ENCODE measurements at regions not wholly inside any gene's neighbourhood (a gene's known extent, or its start where the extent isn't known, plus 50 kb on each side); places are given as distances from the start of the nearest gene placed in this dataset.

DNA sequence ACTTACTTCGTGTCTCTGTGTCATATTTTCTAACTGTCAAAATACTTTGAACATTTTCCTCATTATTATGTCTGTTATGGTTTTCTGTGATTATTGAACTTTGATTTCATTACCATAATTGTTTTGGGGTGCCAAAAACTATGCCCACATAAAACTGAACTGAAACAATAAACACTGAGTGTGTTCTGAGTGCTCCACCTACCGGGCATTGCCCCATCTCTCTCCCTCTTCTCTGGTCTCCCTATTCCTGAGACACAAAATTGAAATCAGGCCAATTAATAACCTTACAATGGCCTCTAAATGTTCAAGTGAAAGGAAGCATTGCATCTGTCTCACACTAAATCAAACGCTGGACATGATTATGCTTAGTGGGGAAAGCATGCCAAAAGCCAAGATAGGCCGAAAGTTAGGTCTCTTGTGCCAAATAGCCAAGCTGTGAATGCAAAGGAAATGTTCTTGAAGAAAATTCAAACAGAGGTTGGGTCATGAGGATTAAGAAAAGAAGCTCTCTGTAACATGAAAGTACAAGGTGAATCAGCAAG lies 972.3 kb downstream of the PCDH7 start:
- no peaks in the 10 kb centered on the region for H3K9me3 ChIP-seq (ENCODE audit: insufficient read depth in 2 of 2, low read depth in 1 of 2, low read length in 1 of 2)
- DNase-seq (ENCODE audit: low read depth in 1 of 2, low spot score in 2 of 2) (no peak), FAIRE-seq (no peak)
- no peak overlapping the region for H2AFZ ChIP-seq (ENCODE audit: low read length)
- no peak overlapping the region for H2BK5ac ChIP-seq (ENCODE audit: low read depth, low read length)
- no peak overlapping the region for H2BK120ac ChIP-seq (replicated peaks; ENCODE audit: low read depth, low read length)
- no peaks in the 10 kb centered on the region for H3K79me1 ChIP-seq (ENCODE audit: low read depth, low read length)
- H4K91ac ChIP-seq (replicated peaks; ENCODE audit: insufficient read length, low read length), result no peak overlapping the region
- POLR2A ChIA-PET (ENCODE audit: partially characterized antibody), result no interaction called here
- H3K4me1 ChIP-seq (replicated peaks in 1 of 4; ENCODE audit: control insufficient read depth in 3 of 4, insufficient read depth in 4 of 4, low read length in 3 of 4), result no peaks in the 10 kb centered on the region
- no peak overlapping the region for H2BK12ac ChIP-seq (ENCODE audit: low read depth, low read length)
- no peak overlapping the region for H2BK20ac ChIP-seq (ENCODE audit: low read length)
- H2BK15ac ChIP-seq (ENCODE audit: low read length), result no peak overlapping the region
- no peak overlapping the region for H3K18ac ChIP-seq (ENCODE audit: extremely low read depth, low read length)
- no peak overlapping the region for H3K4me2 ChIP-seq (ENCODE audit: insufficient read depth in 1 of 2, low read depth in 2 of 2, low read length in 2 of 2)
- H3K36me3 ChIP-seq (ENCODE audit: control insufficient read depth in 2 of 4, insufficient read depth in 4 of 4, low read length in 3 of 4), result no peaks in the 10 kb centered on the region
- H3K56ac ChIP-seq (replicated peaks; ENCODE audit: insufficient read length, low read depth, low read length), result no peak overlapping the region
- H3K27ac ChIP-seq (ENCODE audit: low read depth, low read length), result no peak overlapping the region
- no peak overlapping the region for H3K9ac ChIP-seq (replicated peaks in 1 of 4; ENCODE audit: extremely low read depth in 1 of 4, low read depth in 3 of 4, low read length in 3 of 4)
- no peaks in the 10 kb centered on the region for H4K20me1 ChIP-seq (replicated peaks in 1 of 2; ENCODE audit: control insufficient read depth in 1 of 2, insufficient read depth in 2 of 2, low read length in 2 of 2)
- H3K4ac ChIP-seq (replicated peaks; ENCODE audit: insufficient read length, low read depth, low read length), result no peak overlapping the region
- H2AK5ac ChIP-seq (ENCODE audit: low read depth, low read length), result no peak overlapping the region
- TF ChIP-seq CHD1 (IDR thresholded peaks at IDR 0.05; ENCODE audit: low read depth, low read length) (no peak), TAF1 (IDR thresholded peaks at IDR 0.05; ENCODE audit: low read depth, low read length) (no peak), EGR1 (IDR thresholded peaks at IDR 0.05; ENCODE audit: borderline replicate concordance, low read depth, low read length) (no peak), SIX5 (IDR thresholded peaks at IDR 0.05; ENCODE audit: low read depth, low read length) (no peak), FOSL1 (IDR thresholded peaks at IDR 0.05; ENCODE audit: insufficient read depth, low read depth, low read length) (no peak), SIRT6 (IDR thresholded peaks at IDR 0.05; ENCODE audit: low read length) (no peak)
- CTCF ChIA-PET (ENCODE audit: partially characterized antibody), result interaction anchor here (1.4 kb wide), 1 partner anchor 19 kb away, joined by 5 read pairs; no protein-coding TSS in a partner anchor
- no peaks in the 10 kb centered on the region for H3K23me2 ChIP-seq (ENCODE audit: low read depth, low read length)
- no peak overlapping the region for H3K14ac ChIP-seq (ENCODE audit: insufficient read length)
- H4K8ac ChIP-seq (ENCODE audit: extremely low read depth, insufficient read depth, low read length), result no peak overlapping the region
- no peaks in the 10 kb centered on the region for H3K79me2 ChIP-seq (ENCODE audit: control insufficient read depth in 1 of 2, insufficient read depth in 2 of 2, low read length in 2 of 2)
- no peak overlapping the region for H4K5ac ChIP-seq (ENCODE audit: insufficient read length, low read depth, low read length)
- H3K4me3 ChIP-seq (ENCODE audit: extremely low read depth in 1 of 4, insufficient read depth in 2 of 4, low read depth in 3 of 4, low read length in 4 of 4), result no peak overlapping the region
- no peak overlapping the region for H3K23ac ChIP-seq (ENCODE audit: insufficient read length)
- no peaks in the 10 kb centered on the region for H3K27me3 ChIP-seq (replicated peaks in 1 of 4; ENCODE audit: control insufficient read depth in 3 of 4, extremely low read depth in 1 of 4, insufficient read depth in 3 of 4, low read length in 3 of 4)
- WGBS, 2 experiments (ENCODE audit: extremely low coverage in 1 of 2, insufficient coverage in 1 of 2, insufficient read length in 1 of 2, insufficient replicate concordance in 2 of 2, low coverage in 1 of 2, low lambda C conversion rate in 2 of 2, missing lambda C conversion rate in 1 of 2), result 91% methylated on average over 4 of the region's 4 CpGs; no CpG with 5 or more reads in 1 of the 2 experiments
